GM15510 (cell line): ENCODE measurements at regions not wholly inside any gene's neighbourhood (a gene's known extent, or its start where the extent isn't known, plus 50 kb on each side); places are given as distances from the start of the nearest gene placed in this dataset.
A peak's percentile ranks its signal among the peaks of the same experiment; 100 is the strongest.

Experiments used
- POLR2A ChIP-seq: IDR thresholded peaks from 3 replicates; pipeline ENCODE4 v1.6.1; 2011; ENCODE audit warnings: borderline replicate concordance; ENCODE audit not compliant: insufficient read length; ENCODE audit errors: extremely low read depth

- peak; percentile 49 for TF ChIP-seq POLR2A
Observed at GRCh38 chr14:105852378-105853088, 326.1 kb downstream of the TMEM121 start.

DNA sequence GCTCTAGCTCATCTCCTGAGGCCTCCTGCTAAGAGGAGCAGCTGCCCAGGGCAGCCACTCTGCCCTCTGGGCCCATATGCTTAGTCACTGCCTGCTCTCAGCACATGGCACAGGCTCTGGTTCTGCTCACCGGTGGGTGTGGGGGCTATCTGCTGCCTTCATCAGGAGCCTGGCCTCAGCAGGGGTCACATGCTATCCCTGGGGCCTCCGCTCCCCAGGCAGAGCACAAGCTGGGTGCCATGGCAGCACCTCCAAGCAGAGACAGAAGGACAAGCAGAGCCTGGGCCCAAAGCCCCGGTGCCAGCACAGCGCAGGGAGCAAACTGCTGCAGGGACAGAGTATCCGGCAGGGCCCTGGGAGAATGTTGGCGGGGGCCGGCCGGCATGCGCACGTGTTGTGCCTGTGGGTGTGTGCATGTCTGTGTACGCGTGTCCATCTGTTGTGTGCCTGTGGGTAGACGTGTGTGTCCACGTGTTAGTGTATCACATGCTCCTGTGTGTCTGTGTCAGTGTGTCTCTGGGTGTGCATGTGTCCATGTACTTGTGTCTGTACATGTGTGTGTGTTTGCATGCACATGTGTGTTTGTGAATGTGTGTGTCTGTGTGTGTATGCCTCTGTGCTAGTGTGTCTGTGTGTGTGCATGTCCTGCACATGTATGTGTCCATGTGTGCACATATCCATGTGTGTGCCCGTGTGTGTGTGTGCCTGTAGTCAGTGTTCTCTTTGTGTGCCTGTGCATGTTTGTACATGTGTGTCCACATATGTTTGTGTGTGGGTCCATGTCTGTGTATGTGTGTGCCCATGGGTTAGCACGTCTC lies 326.9 kb downstream of the TMEM121 start:
- TF ChIP-seq POLR2A, result peak; percentile 33

DNA sequence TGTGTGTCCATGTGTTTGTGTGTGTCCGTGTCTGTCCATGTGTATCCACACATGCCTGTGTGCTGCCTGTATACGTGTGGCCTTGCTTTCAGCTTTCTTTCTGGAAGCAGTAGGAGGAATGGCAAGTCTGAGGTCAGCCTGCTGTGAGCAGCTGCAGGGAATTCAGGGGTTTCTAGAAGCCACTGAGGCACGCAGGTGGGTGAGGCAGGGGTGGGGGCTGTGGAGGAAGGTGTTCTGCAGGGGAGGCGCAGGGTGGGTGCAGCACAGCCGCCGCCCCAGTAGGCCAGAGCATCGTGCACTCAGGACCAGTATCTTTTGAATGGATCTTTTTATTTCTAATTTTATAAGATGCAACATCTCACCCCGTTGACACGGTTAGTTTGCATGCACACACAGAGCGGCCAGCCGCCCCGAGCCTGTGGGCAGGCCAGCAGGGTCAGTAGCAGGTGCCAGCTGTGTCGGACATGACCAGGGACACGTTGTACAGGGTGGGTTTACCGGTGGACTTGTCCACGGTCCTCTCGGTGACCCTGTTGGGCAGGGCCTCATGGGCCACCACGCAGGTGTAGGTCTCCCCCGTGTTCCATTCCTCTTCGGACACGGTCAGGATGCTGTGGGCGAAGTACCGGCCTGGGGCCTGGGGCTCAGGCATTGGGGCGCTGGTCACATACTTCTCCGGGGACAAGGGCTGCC lies 327.7 kb downstream of the TMEM121 start:
- TF ChIP-seq POLR2A, result peak; percentile 37

GRCh38 chr14:105854600-105855245 lies 328.3 kb downstream of the TMEM121 start:
- TF ChIP-seq POLR2A, result peak; percentile 15

DNA sequence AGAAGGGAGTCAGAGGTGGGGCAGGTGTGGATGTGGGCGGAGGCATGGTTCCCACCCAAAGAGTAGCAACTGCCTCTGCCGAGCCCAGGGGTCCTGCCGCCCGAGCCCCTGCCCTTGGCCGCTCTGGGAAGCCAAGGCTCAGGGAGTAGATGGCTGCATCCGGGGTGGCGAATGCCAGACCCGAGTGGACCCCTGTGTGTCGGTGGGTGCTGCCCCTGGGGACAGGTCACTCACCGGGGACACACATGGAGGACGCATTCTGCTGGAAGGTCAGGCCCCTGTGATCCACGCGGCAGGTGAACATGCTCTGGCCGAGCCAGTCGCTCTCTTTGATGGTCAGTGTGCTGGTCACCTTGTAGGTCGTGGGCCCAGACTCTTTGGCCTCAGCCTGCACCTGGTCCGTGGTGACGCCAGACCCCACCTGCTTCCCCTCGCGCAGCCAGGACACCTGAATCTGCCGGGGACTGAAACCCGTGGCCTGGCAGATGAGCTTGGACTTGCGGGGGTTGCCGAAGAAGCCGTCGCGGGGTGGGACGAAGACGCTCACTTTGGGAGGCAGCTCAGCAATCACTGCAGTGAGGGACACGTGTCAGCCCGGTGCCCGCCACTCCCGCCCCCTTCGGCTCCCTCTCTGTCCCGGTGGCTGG lies 329.0 kb downstream of the TMEM121 start:
- TF ChIP-seq POLR2A, result peak; percentile 41

- TF ChIP-seq POLR2A, result peak; percentile 42
Observed at GRCh38 chr14:105855893-105856675, 329.7 kb downstream of the TMEM121 start.

GRCh38 chr14:105856676-105857219 lies 330.4 kb downstream of the TMEM121 start:
- no peak for TF ChIP-seq POLR2A

DNA sequence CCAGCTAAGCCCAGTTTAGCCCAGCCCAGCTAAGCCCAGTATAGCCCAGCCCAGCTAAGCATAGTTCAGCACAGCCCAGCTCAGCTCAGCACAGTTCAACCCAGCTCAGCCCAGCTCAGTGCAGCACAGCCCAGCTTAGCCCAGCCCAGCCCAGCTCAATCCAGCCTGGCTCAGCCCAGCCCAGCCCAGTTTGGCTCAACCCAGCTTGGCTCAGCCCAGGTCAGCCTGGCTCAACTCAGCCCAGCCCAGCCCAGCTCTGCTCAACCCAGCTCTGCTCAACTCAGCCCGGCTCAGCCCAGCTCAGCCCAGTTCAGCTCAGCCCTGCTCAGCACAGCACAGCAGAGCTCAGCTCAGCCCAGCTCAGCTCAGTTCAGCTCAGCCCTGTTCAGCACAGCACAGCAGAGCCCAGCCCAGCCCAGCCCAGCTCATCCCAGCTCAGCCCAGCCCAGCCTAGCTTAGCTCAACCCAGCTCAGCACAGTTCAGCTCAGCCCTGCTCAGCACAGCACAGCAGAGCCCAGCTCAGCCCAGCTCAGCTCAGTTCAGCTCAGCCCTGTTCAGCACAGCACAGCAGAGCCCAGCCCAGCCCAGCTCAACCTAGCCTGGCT lies 330.9 kb downstream of the TMEM121 start:
- peak; percentile 30 for TF ChIP-seq POLR2A

GRCh38 chr14:105857826-105858675 lies 331.7 kb downstream of the TMEM121 start:
- peak; percentile 38 for TF ChIP-seq POLR2A

- TF ChIP-seq POLR2A, result peak; percentile 10
Observed at GRCh38 chr14:105858676-105859025, 332.3 kb downstream of the TMEM121 start.

- TF ChIP-seq POLR2A, result peak; percentile 27
Observed at GRCh38 chr14:105859717-105860614, 333.6 kb downstream of the TMEM121 start.
